ENCODE measurements at regions not wholly inside any gene's neighbourhood (a gene's known extent, or its start where the extent isn't known, plus 50 kb on each side); places are given as distances from the start of the nearest gene placed in this dataset.

GRCh38 chr2:224208007-224208406 lies 168.9 kb upstream of the SERPINE2 start:
- H3K4me1 ChIP-seq, result no peaks in the 10 kb centered on the region
- no peaks in the 10 kb centered on the region for H3K36me3 ChIP-seq (replicated peaks in 1 of 2; ENCODE audit: insufficient read depth in 1 of 2, low read depth in 2 of 2)
- H3K9me3 ChIP-seq, result no peaks in the 10 kb centered on the region
- no peak overlapping the region for H3K4me3 ChIP-seq
- TF ChIP-seq CTCF (IDR thresholded peaks at IDR 0.05), result no peak
- TF ChIP-seq POLR2A (IDR thresholded peaks at IDR 0.05), result no peak
- ATAC-seq (no peak), DNase-seq (no peak)
- no peak overlapping the region for H3K27ac ChIP-seq
- 42 to 45% methylated on average over 3 of the region's 3 CpGs for WGBS, 2 donors
- intact Hi-C loops (cut with DNase I), result no loop called here
- H3K27me3 ChIP-seq, result no peaks in the 10 kb centered on the region

- no peaks in the 10 kb centered on the region for H3K9me3 ChIP-seq
- H3K27me3 ChIP-seq, result no peaks in the 10 kb centered on the region
- H3K36me3 ChIP-seq (replicated peaks in 1 of 2; ENCODE audit: insufficient read depth in 1 of 2, low read depth in 2 of 2), result no peaks in the 10 kb centered on the region
- ATAC-seq, result no peak
- no peak for TF ChIP-seq CTCF (IDR thresholded peaks at IDR 0.05)
- no peak for TF ChIP-seq POLR2A (IDR thresholded peaks at IDR 0.05)
- no peak for DNase-seq
- intact Hi-C loops (cut with DNase I), result no loop called here
- no peak overlapping the region for H3K27ac ChIP-seq
- H3K4me1 ChIP-seq, result no peaks in the 10 kb centered on the region
- WGBS, 2 donors, result 57 to 59% methylated on average over 3 of the region's 3 CpGs
- no peak overlapping the region for H3K4me3 ChIP-seq
Observed at GRCh38 chr2:224206816-224207215, 167.7 kb upstream of the SERPINE2 start.

- H3K4me3 ChIP-seq, result no peak overlapping the region
- H3K27me3 ChIP-seq, result no peaks in the 10 kb centered on the region
- TF ChIP-seq POLR2A (IDR thresholded peaks at IDR 0.05), result no peak
- no peak for TF ChIP-seq CTCF (IDR thresholded peaks at IDR 0.05)
- intact Hi-C loops (cut with DNase I), result no loop called here
- DNase-seq, result no peak
- no peaks in the 10 kb centered on the region for H3K4me1 ChIP-seq
- no peaks in the 10 kb centered on the region for H3K9me3 ChIP-seq
- WGBS, 2 donors, result 53 to 54% methylated on average over 6 of the region's 6 CpGs
- H3K36me3 ChIP-seq (replicated peaks in 1 of 2; ENCODE audit: insufficient read depth in 1 of 2, low read depth in 2 of 2), result no peaks in the 10 kb centered on the region
- H3K27ac ChIP-seq, result no peak overlapping the region
- no peak for ATAC-seq
Observed at GRCh38 chr2:224202281-224202865, 163.3 kb upstream of the SERPINE2 start.

GRCh38 chr2:224198436-224198835 lies 159.3 kb upstream of the SERPINE2 start:
- H3K27me3 ChIP-seq, result no peaks in the 10 kb centered on the region
- TF ChIP-seq CTCF (IDR thresholded peaks at IDR 0.05), result no peak
- TF ChIP-seq POLR2A (IDR thresholded peaks at IDR 0.05), result no peak
- no peak overlapping the region for H3K27ac ChIP-seq
- no peaks in the 10 kb centered on the region for H3K36me3 ChIP-seq (replicated peaks in 1 of 2; ENCODE audit: insufficient read depth in 1 of 2, low read depth in 2 of 2)
- H3K4me3 ChIP-seq, result no peak overlapping the region
- no peak for DNase-seq
- intact Hi-C loops (cut with DNase I), result no loop called here
- H3K4me1 ChIP-seq, result no peaks in the 10 kb centered on the region
- ATAC-seq, result no peak
- no peaks in the 10 kb centered on the region for H3K9me3 ChIP-seq
- 54 to 70% methylated on average over 5 of the region's 5 CpGs for WGBS, 2 donors

- intact Hi-C loops (cut with DNase I), result no loop called here
- no peak for DNase-seq
- WGBS, 2 donors, result 33 to 44% methylated on average over 2 of the region's 2 CpGs
Observed at GRCh38 chr2:224196810-224197209, 157.7 kb upstream of the SERPINE2 start.

More at GRCh38 chr2:224196810-224197209, 157.7 kb upstream of the SERPINE2 start:
- TF ChIP-seq POLR2A (IDR thresholded peaks at IDR 0.05) (no peak), CTCF (IDR thresholded peaks at IDR 0.05) (no peak)
- no peaks in the 10 kb centered on the region for H3K4me1 ChIP-seq
- H3K27ac ChIP-seq, result no peak overlapping the region
- H3K27me3 ChIP-seq, result no peaks in the 10 kb centered on the region
- no peaks in the 10 kb centered on the region for H3K9me3 ChIP-seq
- no peak for ATAC-seq
- no peaks in the 10 kb centered on the region for H3K36me3 ChIP-seq (replicated peaks in 1 of 2; ENCODE audit: insufficient read depth in 1 of 2, low read depth in 2 of 2)
- no peak overlapping the region for H3K4me3 ChIP-seq
